ENCODE measurements at regions not wholly inside any gene's neighbourhood (a gene's known extent, or its start where the extent isn't known, plus 50 kb on each side); places are given as distances from the start of the nearest gene placed in this dataset.

DNA sequence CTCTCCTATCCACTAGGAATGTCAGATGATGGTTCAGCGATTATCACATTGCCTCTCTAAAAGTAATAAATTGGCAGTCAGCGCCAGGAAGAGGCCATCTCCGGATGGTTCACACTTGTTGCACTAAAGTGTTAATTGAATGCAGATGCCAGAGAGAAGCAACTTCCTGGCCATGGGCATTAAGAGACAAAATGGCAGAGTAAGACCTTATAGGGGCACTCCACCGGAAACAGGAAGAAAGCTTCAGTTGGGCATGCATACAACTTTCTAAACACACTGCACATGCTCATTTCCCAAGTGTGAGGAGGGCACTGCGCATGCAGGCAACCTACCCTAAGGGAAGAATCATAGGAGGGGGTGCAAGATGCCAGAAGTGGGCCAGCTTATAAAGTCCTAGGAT lies 71.7 kb upstream of the AUTS2 start:
- Histone ChIP-seq H3K27me3 (ENCODE audit: insufficient read depth, low read length) (no peaks in the 10 kb centered on the region), H2AFZ (ENCODE audit: low read length) (no peak overlapping the region), H3K9me3 (ENCODE audit: low read depth, low read length) (no peaks in the 10 kb centered on the region), H3K4me1 (ENCODE audit: insufficient read depth, low read length) (no peaks in the 10 kb centered on the region), H3K36me3 (ENCODE audit: insufficient read depth, low read length) (no peaks in the 10 kb centered on the region), H3K4me2 (ENCODE audit: insufficient read depth, low read length) (no peak overlapping the region), H3K27ac (ENCODE audit: low read depth, low read length) (no peak overlapping the region), H3K79me2 (ENCODE audit: insufficient read depth, low read length) (no peaks in the 10 kb centered on the region), H4K20me1 (ENCODE audit: insufficient read depth, low read length) (no peaks in the 10 kb centered on the region), H3K4me3 (ENCODE audit: insufficient read depth, low read length) (no peak overlapping the region)
- no peak for TF ChIP-seq CTCF (IDR thresholded peaks at IDR 0.05; ENCODE audit: extremely low read depth, low read depth, low read length)
- no peak for DNase-seq (ENCODE audit: insufficient read length, low spot score, missing footprints)

DNA sequence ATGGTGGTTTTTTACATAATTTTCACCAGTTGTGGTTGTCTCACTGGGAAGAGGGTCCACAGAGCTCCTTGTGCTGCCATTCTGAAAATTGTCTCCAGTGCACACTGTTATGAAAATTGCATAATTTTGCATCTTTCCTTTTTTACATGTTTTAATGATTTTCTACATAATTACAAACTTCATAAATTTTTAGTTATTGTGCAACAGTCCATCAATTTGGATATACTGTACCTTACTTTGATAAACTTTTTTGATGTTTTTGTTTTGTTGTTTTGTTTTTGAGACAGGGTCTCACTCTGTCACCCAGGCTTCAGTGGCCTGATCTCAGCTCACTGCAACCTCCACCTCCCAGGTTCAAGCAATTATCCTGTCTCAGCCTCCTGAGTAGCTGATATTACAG lies 70.6 kb upstream of the AUTS2 start:
- Histone ChIP-seq H4K20me1 (ENCODE audit: insufficient read depth, low read length) (no peaks in the 10 kb centered on the region), H3K27ac (ENCODE audit: low read depth, low read length) (no peak overlapping the region), H2AFZ (ENCODE audit: low read length) (no peak overlapping the region), H3K4me1 (ENCODE audit: insufficient read depth, low read length) (no peaks in the 10 kb centered on the region), H3K36me3 (ENCODE audit: insufficient read depth, low read length) (no peaks in the 10 kb centered on the region), H3K4me2 (ENCODE audit: insufficient read depth, low read length) (no peak overlapping the region), H3K4me3 (ENCODE audit: insufficient read depth, low read length) (no peak overlapping the region), H3K9me3 (ENCODE audit: low read depth, low read length) (no peaks in the 10 kb centered on the region), H3K27me3 (ENCODE audit: insufficient read depth, low read length) (no peaks in the 10 kb centered on the region), H3K79me2 (ENCODE audit: insufficient read depth, low read length) (no peaks in the 10 kb centered on the region)
- no peak for DNase-seq (ENCODE audit: insufficient read length, low spot score, missing footprints)
- no peak for TF ChIP-seq CTCF (IDR thresholded peaks at IDR 0.05; ENCODE audit: extremely low read depth, low read depth, low read length)

DNA sequence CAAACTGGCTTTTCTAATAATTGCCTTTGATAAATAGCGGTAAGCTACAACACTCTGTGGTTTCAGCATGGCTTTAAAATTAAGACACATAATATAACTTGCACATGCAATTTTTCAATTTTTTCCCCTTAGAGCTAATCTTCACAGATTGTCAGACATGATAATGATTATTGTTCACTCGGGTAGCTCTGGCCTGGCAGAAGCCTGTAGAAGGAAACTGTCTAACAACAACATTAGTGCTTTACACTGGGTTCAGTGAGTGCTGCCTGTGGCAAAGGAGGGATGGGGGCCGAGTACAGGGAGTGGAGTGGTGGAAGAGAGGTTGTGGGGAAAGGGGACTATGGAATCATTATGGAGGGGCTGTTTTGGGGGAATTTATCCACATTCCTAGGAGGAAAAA lies 67.2 kb upstream of the AUTS2 start:
- Histone ChIP-seq H3K9me3 (ENCODE audit: low read depth, low read length) (no peaks in the 10 kb centered on the region), H3K36me3 (ENCODE audit: insufficient read depth, low read length) (no peaks in the 10 kb centered on the region), H3K27me3 (ENCODE audit: insufficient read depth, low read length) (no peaks in the 10 kb centered on the region), H3K4me3 (ENCODE audit: insufficient read depth, low read length) (no peak overlapping the region), H3K79me2 (ENCODE audit: insufficient read depth, low read length) (no peaks in the 10 kb centered on the region), H3K4me2 (ENCODE audit: insufficient read depth, low read length) (no peak overlapping the region), H4K20me1 (ENCODE audit: insufficient read depth, low read length) (no peaks in the 10 kb centered on the region), H3K4me1 (ENCODE audit: insufficient read depth, low read length) (no peaks in the 10 kb centered on the region), H2AFZ (ENCODE audit: low read length) (no peak overlapping the region), H3K27ac (ENCODE audit: low read depth, low read length) (no peak overlapping the region)
- TF ChIP-seq CTCF (IDR thresholded peaks at IDR 0.05; ENCODE audit: extremely low read depth, low read depth, low read length): no peak
- peak; percentile 38 for DNase-seq (ENCODE audit: insufficient read length, low spot score, missing footprints)

GRCh38 chr7:69534461-69535041 lies 63.7 kb upstream of the AUTS2 start:
- no peak for TF ChIP-seq CTCF (IDR thresholded peaks at IDR 0.05; ENCODE audit: extremely low read depth, low read depth, low read length)
- Histone ChIP-seq H3K79me2 (ENCODE audit: insufficient read depth, low read length) (no peaks in the 10 kb centered on the region), H3K27ac (ENCODE audit: low read depth, low read length) (no peak overlapping the region), H3K4me3 (ENCODE audit: insufficient read depth, low read length) (no peak overlapping the region), H3K27me3 (ENCODE audit: insufficient read depth, low read length) (no peaks in the 10 kb centered on the region), H3K4me2 (ENCODE audit: insufficient read depth, low read length) (no peak overlapping the region), H3K9me3 (ENCODE audit: low read depth, low read length) (no peaks in the 10 kb centered on the region), H4K20me1 (ENCODE audit: insufficient read depth, low read length) (no peaks in the 10 kb centered on the region), H3K4me1 (ENCODE audit: insufficient read depth, low read length) (no peaks in the 10 kb centered on the region), H3K36me3 (ENCODE audit: insufficient read depth, low read length) (no peaks in the 10 kb centered on the region), H2AFZ (ENCODE audit: low read length) (no peak overlapping the region)
- no peak for DNase-seq (ENCODE audit: insufficient read length, low spot score, missing footprints)

All from osteoblast (primary cell).